ENCODE measurements at regions not wholly inside any gene's neighbourhood (a gene's known extent, or its start where the extent isn't known, plus 50 kb on each side); places are given as distances from the start of the nearest gene placed in this dataset.

GRCh38 chr7:13414181-13414580 is 575.3 kb downstream of the ETV1 start:
- Mint-ChIP-seq H3K27ac (no peak overlapping the region), H3K36me3 (ENCODE audit: low read depth) (no peaks in the 10 kb centered on the region), H3K9me3 (peaks cover 12% of the 10 kb centered on the region), H3K4me1 (ENCODE audit: low read depth) (no peaks in the 10 kb centered on the region), H3K27me3 (no peaks in the 10 kb centered on the region), H3K4me3 (no peak overlapping the region)
- intact Hi-C loops (cut with micrococcal nuclease): no loop called here

GRCh38 chr7:13414661-13415107 is 574.8 kb downstream of the ETV1 start:
- H3K27ac Mint-ChIP-seq: no peak overlapping the region
- H3K27me3 Mint-ChIP-seq: no peaks in the 10 kb centered on the region
- H3K4me1 Mint-ChIP-seq (ENCODE audit: low read depth): no peaks in the 10 kb centered on the region
- H3K4me3 Mint-ChIP-seq: no peak overlapping the region
- H3K9me3 Mint-ChIP-seq: peaks cover 12% of the 10 kb centered on the region
- no peaks in the 10 kb centered on the region for H3K36me3 Mint-ChIP-seq (ENCODE audit: low read depth)
- intact Hi-C loops (cut with micrococcal nuclease): no loop called here

GRCh38 chr7:13416071-13416470 is 573.4 kb downstream of the ETV1 start:
- no peaks in the 10 kb centered on the region for H3K36me3 Mint-ChIP-seq (ENCODE audit: low read depth)
- H3K27ac Mint-ChIP-seq: no peak overlapping the region
- peaks cover 12% of the 10 kb centered on the region for H3K9me3 Mint-ChIP-seq
- intact Hi-C loops (cut with micrococcal nuclease): no loop called here
- H3K4me1 Mint-ChIP-seq (ENCODE audit: low read depth): no peaks in the 10 kb centered on the region
- H3K4me3 Mint-ChIP-seq: no peak overlapping the region
- H3K27me3 Mint-ChIP-seq: no peaks in the 10 kb centered on the region

GRCh38 chr7:13416544-13416943 is 572.9 kb downstream of the ETV1 start:
- Mint-ChIP-seq H3K27ac (no peak overlapping the region), H3K9me3 (peaks cover 15% of the 10 kb centered on the region), H3K4me1 (ENCODE audit: low read depth) (no peaks in the 10 kb centered on the region), H3K36me3 (ENCODE audit: low read depth) (no peaks in the 10 kb centered on the region), H3K4me3 (no peak overlapping the region), H3K27me3 (no peaks in the 10 kb centered on the region)
- intact Hi-C loops (cut with micrococcal nuclease): no loop called here

GRCh38 chr7:13420726-13421125 is 568.7 kb downstream of the ETV1 start:
- Mint-ChIP-seq H3K9me3 (peaks cover 31% of the 10 kb centered on the region), H3K4me3 (no peak overlapping the region), H3K4me1 (ENCODE audit: low read depth) (no peaks in the 10 kb centered on the region), H3K36me3 (ENCODE audit: low read depth) (no peaks in the 10 kb centered on the region), H3K27ac (no peak overlapping the region), H3K27me3 (no peaks in the 10 kb centered on the region)
- intact Hi-C loops (cut with micrococcal nuclease): no loop called here

- peaks cover 31% of the 10 kb centered on the region for H3K9me3 Mint-ChIP-seq
- H3K27me3 Mint-ChIP-seq: no peaks in the 10 kb centered on the region
- H3K4me1 Mint-ChIP-seq (ENCODE audit: low read depth): no peaks in the 10 kb centered on the region
- intact Hi-C loops (cut with micrococcal nuclease): no loop called here
- no peaks in the 10 kb centered on the region for H3K36me3 Mint-ChIP-seq (ENCODE audit: low read depth)
- no peak overlapping the region for H3K27ac Mint-ChIP-seq
- no peak overlapping the region for H3K4me3 Mint-ChIP-seq
Observed at GRCh38 chr7:13421776-13422175, 567.7 kb downstream of the ETV1 start.

GRCh38 chr7:13433946-13434345 is 555.5 kb downstream of the ETV1 start:
- Mint-ChIP-seq H3K27ac (no peak overlapping the region), H3K9me3 (no peaks in the 10 kb centered on the region), H3K36me3 (ENCODE audit: low read depth) (no peaks in the 10 kb centered on the region), H3K27me3 (no peaks in the 10 kb centered on the region), H3K4me1 (ENCODE audit: low read depth) (no peaks in the 10 kb centered on the region), H3K4me3 (no peak overlapping the region)
- intact Hi-C loops (cut with micrococcal nuclease): no loop called here

- no peaks in the 10 kb centered on the region for H3K4me1 Mint-ChIP-seq (ENCODE audit: low read depth)
- H3K27ac Mint-ChIP-seq: no peak overlapping the region
Observed at GRCh38 chr7:13442226-13442625, 547.2 kb downstream of the ETV1 start.

GRCh38 chr7:13447637-13448036 is 541.8 kb downstream of the ETV1 start:
- no peaks in the 10 kb centered on the region for H3K36me3 Mint-ChIP-seq (ENCODE audit: low read depth)
- no peak overlapping the region for H3K27ac Mint-ChIP-seq
- H3K4me1 Mint-ChIP-seq (ENCODE audit: low read depth): no peaks in the 10 kb centered on the region
- H3K4me3 Mint-ChIP-seq: no peak overlapping the region
- peaks cover 39% of the 10 kb centered on the region for H3K9me3 Mint-ChIP-seq
- intact Hi-C loops (cut with micrococcal nuclease): no loop called here
- H3K27me3 Mint-ChIP-seq: no peaks in the 10 kb centered on the region

More at GRCh38 chr7:13442226-13442625, 547.2 kb downstream of the ETV1 start:
- Mint-ChIP-seq H3K27me3 (no peaks in the 10 kb centered on the region), H3K4me3 (no peak overlapping the region), H3K36me3 (ENCODE audit: low read depth) (no peaks in the 10 kb centered on the region), H3K9me3 (peaks cover 5% of the 10 kb centered on the region)
- intact Hi-C loops (cut with micrococcal nuclease): no loop called here

- H3K27ac Mint-ChIP-seq: no peak overlapping the region
- no peaks in the 10 kb centered on the region for H3K27me3 Mint-ChIP-seq
- no peak overlapping the region for H3K4me3 Mint-ChIP-seq
- no peaks in the 10 kb centered on the region for H3K4me1 Mint-ChIP-seq (ENCODE audit: low read depth)
- intact Hi-C loops (cut with micrococcal nuclease): no loop called here
- H3K36me3 Mint-ChIP-seq (ENCODE audit: low read depth): no peaks in the 10 kb centered on the region
- H3K9me3 Mint-ChIP-seq: peaks cover 45% of the 10 kb centered on the region
Observed at GRCh38 chr7:13448243-13448642, 541.2 kb downstream of the ETV1 start.

GRCh38 chr7:13449460-13449859 is 540.0 kb downstream of the ETV1 start:
- H3K36me3 Mint-ChIP-seq (ENCODE audit: low read depth): no peaks in the 10 kb centered on the region
- no peak overlapping the region for H3K4me3 Mint-ChIP-seq
- intact Hi-C loops (cut with micrococcal nuclease): no loop called here
- H3K4me1 Mint-ChIP-seq (ENCODE audit: low read depth): no peaks in the 10 kb centered on the region
- peaks cover 45% of the 10 kb centered on the region for H3K9me3 Mint-ChIP-seq
- no peak overlapping the region for H3K27ac Mint-ChIP-seq
- H3K27me3 Mint-ChIP-seq: no peaks in the 10 kb centered on the region

GRCh38 chr7:13454916-13455592 is 534.4 kb downstream of the ETV1 start:
- Mint-ChIP-seq H3K9me3 (peaks cover 25% of the 10 kb centered on the region), H3K36me3 (ENCODE audit: low read depth) (no peaks in the 10 kb centered on the region), H3K4me3 (no peak overlapping the region), H3K27ac (no peak overlapping the region), H3K27me3 (no peaks in the 10 kb centered on the region), H3K4me1 (ENCODE audit: low read depth) (no peaks in the 10 kb centered on the region)
- intact Hi-C loops (cut with micrococcal nuclease): no loop called here

GRCh38 chr7:13457790-13458189 is 531.7 kb downstream of the ETV1 start:
- Mint-ChIP-seq H3K36me3 (ENCODE audit: low read depth) (no peaks in the 10 kb centered on the region), H3K9me3 (peaks cover 4% of the 10 kb centered on the region), H3K27ac (no peak overlapping the region), H3K27me3 (no peaks in the 10 kb centered on the region), H3K4me3 (no peak overlapping the region), H3K4me1 (ENCODE audit: low read depth) (no peaks in the 10 kb centered on the region)
- intact Hi-C loops (cut with micrococcal nuclease): no loop called here

GRCh38 chr7:13466874-13467547 is 522.5 kb downstream of the ETV1 start:
- H3K9me3 Mint-ChIP-seq: no peaks in the 10 kb centered on the region
- no peak overlapping the region for H3K27ac Mint-ChIP-seq
- H3K4me1 Mint-ChIP-seq (ENCODE audit: low read depth): no peaks in the 10 kb centered on the region
- no peaks in the 10 kb centered on the region for H3K27me3 Mint-ChIP-seq
- intact Hi-C loops (cut with micrococcal nuclease): no loop called here
- H3K36me3 Mint-ChIP-seq (ENCODE audit: low read depth): no peaks in the 10 kb centered on the region
- no peak overlapping the region for H3K4me3 Mint-ChIP-seq

All from dendritic cell treated with granulocyte-macrophage colony-stimulating factor and Interleukin-4, amounts not matched to agents 40 ng/mL and 50 ng/mL, for 4 days (primary cell).